IMR-90 (cell line): ENCODE measurements at regions not wholly inside any gene's neighbourhood (a gene's known extent, or its start where the extent isn't known, plus 50 kb on each side); places are given as distances from the start of the nearest gene placed in this dataset.

ENCODE experiments used
- ATAC-seq: fragments of 200-7000 bp; cut with Tn5 transposase; 2 replicates; pipeline ENCODE4 v1.9.1; 2020; ENCODE audit warnings: low read depth, mild to moderate bottlenecking, moderate library complexity
- BruUV-seq: library from RNA; stranded (reverse); fragments of 400-500 nt; replicated peaks from 2 replicates; lab custom pipeline; 2021; lab: Mats Ljungman, UMichigan
- CTCF ChIA-PET: fragments of 300-600 bp; formaldehyde crosslinking; extraction: SDS; loops from one replicate; lab custom pipeline; 2021; ENCODE audit warnings: antibody characterized with exemption; lab: Yijun Ruan, JAX
- POLR2A ChIA-PET: fragments of 300-600 bp; sonication (Branson Sonifier 250); formaldehyde crosslinking; loops from one replicate; lab custom pipeline; 2022; ENCODE audit warnings: antibody characterized with exemption; ENCODE audit not compliant: unreplicated experiment; lab: Charles Lee
- DNase-seq: peaks from one replicate; pipeline ENCODE4 v3.0.0; 2013
- H2AFZ ChIP-seq: replicated peaks from 2 replicates; pipeline ENCODE3; 2013; ENCODE audit warnings: low read length, mild to moderate bottlenecking; ENCODE audit not compliant: poor library complexity
- H2AK5ac ChIP-seq: 2 replicates; pipeline ENCODE4 v1.6.1; 2013; ENCODE audit warnings: low read depth, low read length, inconsistent platforms
- H2AK9ac ChIP-seq: replicated peaks from 2 replicates; pipeline ENCODE3; 2013; ENCODE audit warnings: mild to moderate bottlenecking, low read depth, low read length, moderate library complexity; ENCODE audit not compliant: poor library complexity
- H2BK120ac ChIP-seq: 2 replicates; pipeline ENCODE4 v1.6.1; 2013; ENCODE audit warnings: low read depth, low read length, inconsistent platforms
- H2BK15ac ChIP-seq: 3 replicates; pipeline ENCODE4 v1.6.1; 2013; ENCODE audit warnings: low read depth, low read length, inconsistent platforms
- H2BK20ac ChIP-seq: 2 replicates; pipeline ENCODE4 v1.6.1; 2013; ENCODE audit warnings: low read depth, mild to moderate bottlenecking, inconsistent platforms, low read length, moderate library complexity
- H2BK5ac ChIP-seq: 2 replicates; pipeline ENCODE4 v1.6.1; 2013; ENCODE audit warnings: mild to moderate bottlenecking, low read depth, low read length, inconsistent platforms; ENCODE audit not compliant: poor library complexity, severe bottlenecking
- H3K14ac ChIP-seq: replicated peaks from 2 replicates; pipeline ENCODE4 v1.6.1; 2013; ENCODE audit warnings: low read depth, low read length, inconsistent platforms
- H3K18ac ChIP-seq: 2 replicates; pipeline ENCODE4 v1.6.1; 2013; ENCODE audit warnings: low read depth, low read length, control low read depth
- H3K23ac ChIP-seq: 2 replicates; pipeline ENCODE4 v1.6.1; 2013; ENCODE audit warnings: low read depth, low read length, inconsistent platforms
- H3K27ac ChIP-seq: 2 replicates; pipeline ENCODE4 v1.5.1; 2013; ENCODE audit warnings: mild to moderate bottlenecking, control low read depth, low read length; ENCODE audit not compliant: insufficient read depth
- H3K27me3 ChIP-seq: 2 replicates; pipeline ENCODE4 v1.6.1; 2013; ENCODE audit warnings: low read length; ENCODE audit not compliant: control insufficient read depth, insufficient read depth
- H3K36me3 ChIP-seq: 2 replicates; pipeline ENCODE4 v1.6.1; 2013; ENCODE audit warnings: low read length, mixed read lengths; ENCODE audit not compliant: control insufficient read depth, insufficient read depth
- H3K4ac ChIP-seq: 2 replicates; pipeline ENCODE4 v1.6.1; 2013; ENCODE audit warnings: low read depth, low read length, inconsistent platforms
- H3K4me1 ChIP-seq: 2 replicates; pipeline ENCODE4 v1.6.1; 2013; ENCODE audit warnings: low read length, mixed read lengths; ENCODE audit not compliant: control insufficient read depth, insufficient read depth
- H3K4me2 ChIP-seq: 2 replicates; pipeline ENCODE4 v1.6.1; 2013; ENCODE audit warnings: low read depth, mild to moderate bottlenecking, control low read depth, low read length, moderate library complexity
- H3K4me3 ChIP-seq: 2 replicates; pipeline ENCODE4 v1.5.1; 2013; ENCODE audit warnings: low read depth, mild to moderate bottlenecking, control low read depth, low read length, moderate library complexity; ENCODE audit not compliant: insufficient read depth
- H3K56ac ChIP-seq: 2 replicates; pipeline ENCODE4 v1.6.1; 2013; ENCODE audit warnings: low read length, inconsistent platforms; ENCODE audit not compliant: insufficient read depth; ENCODE audit errors: extremely low read depth
- H3K79me1 ChIP-seq, 2 experiments: 2 replicates each; pipeline ENCODE4 v1.6.1; 2013; ENCODE audit warnings: low read length in 2 of 2, inconsistent platforms in 1 of 2, low read depth in 1 of 2
- H3K9ac ChIP-seq: 2 replicates; pipeline ENCODE4 v1.6.1; 2013; ENCODE audit warnings: low read depth, low read length, control low read depth
- H3K9me1 ChIP-seq: 2 replicates; pipeline ENCODE4 v1.6.1; 2013; ENCODE audit warnings: low read length, inconsistent platforms; ENCODE audit not compliant: insufficient read depth
- H3K9me3 ChIP-seq: 2 replicates; pipeline ENCODE4 v1.6.1; 2013; ENCODE audit warnings: low read length; ENCODE audit not compliant: control insufficient read depth, insufficient read depth
- H4K20me1 ChIP-seq: 2 replicates; pipeline ENCODE4 v1.6.1; 2013; ENCODE audit warnings: low read length, inconsistent platforms; ENCODE audit not compliant: insufficient read depth
- H4K5ac ChIP-seq: 2 replicates; pipeline ENCODE4 v1.6.1; 2013; ENCODE audit warnings: mild to moderate bottlenecking, low read depth, low read length, control low read depth
- H4K8ac ChIP-seq, 2 experiments: 2 replicates each; pipeline ENCODE4 v1.6.1; 2013; ENCODE audit warnings: low read depth in 2 of 2, low read length in 2 of 2, control low read depth in 1 of 2, inconsistent platforms in 1 of 2
- H4K91ac ChIP-seq: 2 replicates; pipeline ENCODE4 v1.6.1; 2013; ENCODE audit warnings: low read depth, low read length, inconsistent platforms; ENCODE audit not compliant: insufficient read depth
- CHD1 ChIP-seq: IDR thresholded peaks from 2 replicates; pipeline ENCODE4 v1.6.1; 2012; ENCODE audit warnings: low read depth, low read length, improper control_type of control experiment
- FOS ChIP-seq: fragments of 150-350 bp; IDR thresholded peaks from 2 replicates; pipeline ENCODE4 v1.6.1; 2016; ENCODE audit warnings: low read depth, low read length
- MXI1 ChIP-seq: IDR thresholded peaks from 2 replicates; pipeline ENCODE4 v1.6.1; 2012; ENCODE audit warnings: low read depth, mild to moderate bottlenecking, low read length, moderate library complexity, borderline replicate concordance
- NFE2L2 ChIP-seq: fragments of 150-350 bp; IDR thresholded peaks from 2 replicates; pipeline ENCODE4 v1.6.1; 2016; ENCODE audit warnings: low read depth, mild to moderate bottlenecking, low read length
- POLR2A ChIP-seq: IDR thresholded peaks from 2 replicates; pipeline ENCODE4 v1.6.1; 2012; ENCODE audit warnings: mild to moderate bottlenecking, low read depth, low read length
- RAD21 ChIP-seq: IDR thresholded peaks from 2 replicates; pipeline ENCODE4 v1.6.1; 2012; ENCODE audit warnings: low read length, improper control_type of control experiment
- RCOR1 ChIP-seq: IDR thresholded peaks from 2 replicates; pipeline ENCODE4 v1.6.1; 2012; ENCODE audit warnings: mild to moderate bottlenecking, low read length, improper control_type of control experiment; ENCODE audit not compliant: insufficient replicate concordance
- RFX5 ChIP-seq: IDR thresholded peaks from 2 replicates; pipeline ENCODE4 v1.8.0; 2012; ENCODE audit warnings: low read depth, mild to moderate bottlenecking, low read length, moderate library complexity
- SMC3 ChIP-seq: fragments of 150-350 bp; IDR thresholded peaks from 2 replicates; pipeline ENCODE4 v1.6.1; 2016; ENCODE audit warnings: low read depth, mild to moderate bottlenecking, antibody characterized with exemption, low read length, moderate library complexity
- WGBS, 2 experiments: methylation state at CpG; one replicate each; pipeline versions ENCODE4 v1.1.5 to v1.1.7; 2013; ENCODE audit warnings: missing lambda C conversion rate in 2 of 2; ENCODE audit not compliant: insufficient read length in 1 of 2; ENCODE audit errors: extremely low coverage in 2 of 2; 5-methylcytosine and 5-hydroxymethylcytosine counted together
- dilution Hi-C: fragments of 300-500 bp; cut with HindIII; formaldehyde crosslinking; loops from one replicate; pipeline ENCODE4 v1.14.3; 2018; ENCODE audit warnings: low sequenced_read_pairs; ENCODE audit not compliant: unreplicated experiment
- in situ Hi-C: fragments of 300-500 bp; cut with MboI; formaldehyde crosslinking; loops from 3 replicates; pipeline ENCODE4 v1.14.3; 2019; ENCODE audit warnings: low sequenced_read_pairs, inconsistent platforms, mixed read lengths
- intact Hi-C: fragments of 100-400 bp; cut with micrococcal nuclease; formaldehyde crosslinking; loops from 2 replicates; pipeline ENCODE4 v1.10.0; 2022
- TF ChIP-seq, protein P1 (sequence below): conservative IDR thresholded peaks from 2 replicates; pipeline ENCODE4 v1.5.1; 2012; ENCODE audit warnings: mild to moderate bottlenecking, low read depth, low read length, improper control_type of control experiment
- TF ChIP-seq, protein P2 (sequence below): fragments of 150-350 bp; IDR thresholded peaks from 2 replicates; pipeline ENCODE4 v1.6.1; 2017; ENCODE audit warnings: mild to moderate bottlenecking, antibody characterized with exemption, low read length, low read depth

DNA sequence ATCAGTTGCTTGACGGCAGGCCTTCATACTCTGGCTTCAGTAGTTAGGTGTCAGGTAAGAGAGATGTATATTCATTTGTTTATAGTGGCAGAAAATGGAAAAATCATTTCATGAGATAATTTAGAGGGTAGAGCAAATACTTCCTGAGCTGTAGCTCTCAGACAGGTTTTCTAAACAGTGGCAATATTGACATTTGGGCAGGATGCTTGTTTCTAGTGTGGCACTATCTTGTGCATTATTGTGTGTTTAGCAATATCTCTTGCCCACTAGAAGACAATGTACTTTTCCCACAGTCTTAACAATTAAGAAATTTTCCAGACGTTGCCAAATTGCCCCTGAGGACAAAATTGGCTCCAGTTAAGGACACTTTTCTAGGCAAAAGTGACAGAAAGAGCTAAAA, 1143.1 kb downstream of the PLA2G4A start:
- Histone ChIP-seq H4K91ac (no peak overlapping the region), H3K27ac (no peak overlapping the region), H2BK5ac (no peak overlapping the region), H3K23ac (no peak overlapping the region), H3K36me3 (no peaks in the 10 kb centered on the region), H3K27me3 (no peaks in the 10 kb centered on the region), H3K4me3 (no peak overlapping the region), H4K5ac (no peak overlapping the region), H3K9ac (no peak overlapping the region), H2AK5ac (no peak overlapping the region), H3K4me1 (no peaks in the 10 kb centered on the region), H2BK20ac (no peak overlapping the region), H3K4me2 (no peak overlapping the region), H2BK15ac (no peak overlapping the region), H3K18ac (no peak overlapping the region), H3K79me1 (no peaks in the 10 kb centered on the region), H2BK120ac (no peak overlapping the region), H3K9me1 (no peaks in the 10 kb centered on the region), H3K14ac (no peak overlapping the region), H2AK9ac (no peak overlapping the region), H4K20me1 (no peaks in the 10 kb centered on the region), H3K4ac (no peak overlapping the region), H3K9me3 (no peaks in the 10 kb centered on the region), H4K8ac (no peak overlapping the region), H2AFZ (no peak overlapping the region), H3K56ac (no peak overlapping the region)
- DNase-seq: no peak
- ChIA-PET CTCF (no interaction called here), POLR2A (no interaction called here)
- dilution Hi-C loops (no loop called here), intact Hi-C loops (no loop called here), in situ Hi-C loops (no loop called here)
- no peak for ATAC-seq
- TF ChIP-seq, protein P1, sequence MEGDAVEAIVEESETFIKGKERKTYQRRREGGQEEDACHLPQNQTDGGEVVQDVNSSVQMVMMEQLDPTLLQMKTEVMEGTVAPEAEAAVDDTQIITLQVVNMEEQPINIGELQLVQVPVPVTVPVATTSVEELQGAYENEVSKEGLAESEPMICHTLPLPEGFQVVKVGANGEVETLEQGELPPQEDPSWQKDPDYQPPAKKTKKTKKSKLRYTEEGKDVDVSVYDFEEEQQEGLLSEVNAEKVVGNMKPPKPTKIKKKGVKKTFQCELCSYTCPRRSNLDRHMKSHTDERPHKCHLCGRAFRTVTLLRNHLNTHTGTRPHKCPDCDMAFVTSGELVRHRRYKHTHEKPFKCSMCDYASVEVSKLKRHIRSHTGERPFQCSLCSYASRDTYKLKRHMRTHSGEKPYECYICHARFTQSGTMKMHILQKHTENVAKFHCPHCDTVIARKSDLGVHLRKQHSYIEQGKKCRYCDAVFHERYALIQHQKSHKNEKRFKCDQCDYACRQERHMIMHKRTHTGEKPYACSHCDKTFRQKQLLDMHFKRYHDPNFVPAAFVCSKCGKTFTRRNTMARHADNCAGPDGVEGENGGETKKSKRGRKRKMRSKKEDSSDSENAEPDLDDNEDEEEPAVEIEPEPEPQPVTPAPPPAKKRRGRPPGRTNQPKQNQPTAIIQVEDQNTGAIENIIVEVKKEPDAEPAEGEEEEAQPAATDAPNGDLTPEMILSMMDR: no peak
- TF ChIP-seq, protein P2, sequence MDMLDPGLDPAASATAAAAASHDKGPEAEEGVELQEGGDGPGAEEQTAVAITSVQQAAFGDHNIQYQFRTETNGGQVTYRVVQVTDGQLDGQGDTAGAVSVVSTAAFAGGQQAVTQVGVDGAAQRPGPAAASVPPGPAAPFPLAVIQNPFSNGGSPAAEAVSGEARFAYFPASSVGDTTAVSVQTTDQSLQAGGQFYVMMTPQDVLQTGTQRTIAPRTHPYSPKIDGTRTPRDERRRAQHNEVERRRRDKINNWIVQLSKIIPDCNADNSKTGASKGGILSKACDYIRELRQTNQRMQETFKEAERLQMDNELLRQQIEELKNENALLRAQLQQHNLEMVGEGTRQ: no peak
- TF ChIP-seq MXI1 (no peak), POLR2A (no peak), RCOR1 (no peak), FOS (no peak), RFX5 (no peak), CHD1 (no peak), SMC3 (no peak), NFE2L2 (no peak), RAD21 (no peak)
- no TSS peak for BruUV-seq
- WGBS, 2 experiments: no CpG with 5 or more reads among the region's 2 CpGs
